BE2C (cell line): ENCODE measurements at regions not wholly inside any gene's neighbourhood (a gene's known extent, or its start where the extent isn't known, plus 50 kb on each side); places are given as distances from the start of the nearest gene placed in this dataset.

Experiments
- DNase-seq: peaks from one replicate; pipeline ENCODE4 v3.0.0-alpha.2; 2020
- H3K27me3 ChIP-seq: fragments of 250-450 bp; sonication (Bioruptor Pico); 2 replicates; pipeline ENCODE4 v1.5.1; 2020; ENCODE audit warnings: mild to moderate bottlenecking
- H3K36me3 ChIP-seq: fragments of 250-450 bp; sonication (Bioruptor Pico); 2 replicates; pipeline ENCODE4 v1.5.1; 2020; ENCODE audit warnings: mild to moderate bottlenecking
- H3K4me1 ChIP-seq: fragments of 250-450 bp; sonication (Bioruptor Pico); 2 replicates; pipeline ENCODE4 v1.5.1; 2020
- H3K4me3 ChIP-seq: 2 replicates; pipeline ENCODE4 v1.5.1; 2011; ENCODE audit warnings: low read depth, low read length
- H3K9me3 ChIP-seq: fragments of 250-450 bp; sonication (Bioruptor Pico); 2 replicates; pipeline ENCODE4 v1.5.1; 2020
- TF ChIP-seq, protein P1 (sequence below): IDR thresholded peaks from 2 replicates; pipeline ENCODE4 v1.5.1; 2012; ENCODE audit warnings: mild to moderate bottlenecking, low read depth, low read length

DNA sequence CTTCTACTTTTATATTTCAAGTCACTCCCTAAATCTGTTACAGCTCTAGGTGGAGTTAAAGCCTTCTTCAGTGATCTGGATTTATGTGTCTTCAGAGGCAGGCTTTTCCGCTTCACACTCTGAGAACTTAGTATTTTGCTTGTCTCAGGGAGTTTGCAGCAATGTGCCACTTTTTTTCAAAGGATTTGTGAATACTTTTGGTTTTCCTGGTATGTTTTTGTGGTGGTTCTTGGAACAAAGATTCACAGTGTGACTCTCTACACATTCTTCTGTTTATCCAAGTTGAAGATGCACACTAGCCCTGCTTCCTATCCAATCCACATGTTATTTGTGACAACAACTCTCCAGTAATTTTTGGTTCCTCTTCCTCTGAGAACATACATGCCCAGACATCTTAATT lies 1253.7 kb downstream of the TECRL start:
- no peak overlapping the region for H3K4me3 ChIP-seq
- no peak for DNase-seq
- TF ChIP-seq, protein P1, sequence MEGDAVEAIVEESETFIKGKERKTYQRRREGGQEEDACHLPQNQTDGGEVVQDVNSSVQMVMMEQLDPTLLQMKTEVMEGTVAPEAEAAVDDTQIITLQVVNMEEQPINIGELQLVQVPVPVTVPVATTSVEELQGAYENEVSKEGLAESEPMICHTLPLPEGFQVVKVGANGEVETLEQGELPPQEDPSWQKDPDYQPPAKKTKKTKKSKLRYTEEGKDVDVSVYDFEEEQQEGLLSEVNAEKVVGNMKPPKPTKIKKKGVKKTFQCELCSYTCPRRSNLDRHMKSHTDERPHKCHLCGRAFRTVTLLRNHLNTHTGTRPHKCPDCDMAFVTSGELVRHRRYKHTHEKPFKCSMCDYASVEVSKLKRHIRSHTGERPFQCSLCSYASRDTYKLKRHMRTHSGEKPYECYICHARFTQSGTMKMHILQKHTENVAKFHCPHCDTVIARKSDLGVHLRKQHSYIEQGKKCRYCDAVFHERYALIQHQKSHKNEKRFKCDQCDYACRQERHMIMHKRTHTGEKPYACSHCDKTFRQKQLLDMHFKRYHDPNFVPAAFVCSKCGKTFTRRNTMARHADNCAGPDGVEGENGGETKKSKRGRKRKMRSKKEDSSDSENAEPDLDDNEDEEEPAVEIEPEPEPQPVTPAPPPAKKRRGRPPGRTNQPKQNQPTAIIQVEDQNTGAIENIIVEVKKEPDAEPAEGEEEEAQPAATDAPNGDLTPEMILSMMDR, result no peak
- H3K4me1 ChIP-seq, result no peaks in the 10 kb centered on the region
- H3K9me3 ChIP-seq, result no peaks in the 10 kb centered on the region
- no peaks in the 10 kb centered on the region for H3K27me3 ChIP-seq
- no peaks in the 10 kb centered on the region for H3K36me3 ChIP-seq

DNA sequence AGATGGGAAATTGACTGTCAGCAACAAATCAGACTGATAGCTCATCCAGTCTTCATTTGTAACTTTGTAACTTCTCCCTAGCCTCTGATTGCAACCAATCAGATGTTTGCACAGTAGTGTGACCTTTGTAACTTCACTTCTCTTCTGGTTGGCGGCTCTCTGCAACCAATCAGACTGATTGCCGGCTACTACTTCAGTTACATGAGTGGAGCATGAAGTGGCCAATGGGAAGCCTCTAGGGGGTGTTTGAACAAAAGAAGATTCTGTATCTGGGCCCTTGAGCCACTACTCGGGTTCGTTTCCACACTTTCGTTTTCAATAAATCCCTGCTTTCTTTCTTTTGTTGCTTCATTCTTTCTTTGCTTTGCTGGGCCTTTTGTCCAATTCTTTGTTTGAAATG lies 1285.8 kb downstream of the TECRL start:
- no peaks in the 10 kb centered on the region for H3K9me3 ChIP-seq
- no peak overlapping the region for H3K4me3 ChIP-seq
- no peaks in the 10 kb centered on the region for H3K4me1 ChIP-seq
- H3K27me3 ChIP-seq, result no peaks in the 10 kb centered on the region
- DNase-seq, result no peak
- TF ChIP-seq, protein P1, result no peak
- no peaks in the 10 kb centered on the region for H3K36me3 ChIP-seq

DNA sequence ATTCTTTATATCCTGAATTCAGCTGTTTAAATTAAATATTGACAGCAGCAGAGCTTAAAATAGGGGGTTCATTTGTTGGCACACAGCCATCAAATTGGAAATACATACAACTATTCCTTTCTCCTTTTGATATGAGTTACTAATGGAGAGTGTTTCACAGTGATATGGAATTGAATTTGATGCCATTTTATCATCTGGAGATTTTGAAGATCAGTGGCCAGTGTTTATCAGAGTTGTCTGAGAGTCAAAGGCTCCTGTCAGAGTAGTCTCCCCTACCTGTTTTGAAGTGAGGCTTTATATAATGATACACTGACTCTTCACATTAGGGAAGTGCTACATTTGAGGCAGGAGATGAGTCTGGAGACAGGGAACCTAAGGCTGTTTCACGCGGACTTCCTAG lies 1286.3 kb downstream of the TECRL start:
- Histone ChIP-seq H3K4me3 (no peak overlapping the region), H3K9me3 (no peaks in the 10 kb centered on the region), H3K36me3 (no peaks in the 10 kb centered on the region), H3K4me1 (no peaks in the 10 kb centered on the region), H3K27me3 (no peaks in the 10 kb centered on the region)
- TF ChIP-seq, protein P1, result no peak
- no peak for DNase-seq

GRCh38 chr4:63106600-63106999 lies 1302.7 kb downstream of the TECRL start:
- Histone ChIP-seq H3K4me1 (no peaks in the 10 kb centered on the region), H3K9me3 (peaks cover 3% of the 10 kb centered on the region; the same call in 1 of the 2 replicates), H3K27me3 (no peaks in the 10 kb centered on the region), H3K36me3 (no peaks in the 10 kb centered on the region), H3K4me3 (no peak overlapping the region)
- TF ChIP-seq, protein P1, result no peak
- DNase-seq, result no peak

GRCh38 chr4:63105839-63106238 lies 1303.4 kb downstream of the TECRL start:
- no peaks in the 10 kb centered on the region for H3K27me3 ChIP-seq
- H3K36me3 ChIP-seq, result no peaks in the 10 kb centered on the region
- no peak for DNase-seq
- H3K4me3 ChIP-seq, result no peak overlapping the region
- no peaks in the 10 kb centered on the region for H3K4me1 ChIP-seq
- H3K9me3 ChIP-seq, result peaks cover 3% of the 10 kb centered on the region; the same call in 1 of the 2 replicates
- TF ChIP-seq, protein P1, result no peak

DNA sequence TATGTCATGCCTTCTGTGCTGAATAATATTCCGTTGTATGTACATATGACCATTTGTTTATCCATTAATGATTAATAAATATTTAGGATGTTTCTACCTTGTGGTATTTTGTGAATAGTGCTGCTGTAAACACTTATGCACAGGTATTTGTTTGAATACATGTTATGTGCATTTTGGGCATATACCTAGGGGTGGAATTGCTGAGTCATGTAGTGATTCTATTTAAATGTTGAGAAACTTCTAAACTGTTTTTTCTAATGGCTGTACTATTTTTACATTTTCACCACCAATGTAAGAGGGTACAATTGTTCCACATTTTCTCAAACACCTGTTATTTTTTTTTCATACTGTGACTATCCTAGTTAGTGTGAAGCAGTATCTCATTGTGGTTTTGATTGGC lies 1318.6 kb downstream of the TECRL start:
- no peaks in the 10 kb centered on the region for H3K9me3 ChIP-seq
- TF ChIP-seq, protein P1, result no peak
- no peaks in the 10 kb centered on the region for H3K27me3 ChIP-seq
- peaks cover 3% of the 10 kb centered on the region; the same call in 1 of the 2 replicates for H3K4me1 ChIP-seq
- DNase-seq, result no peak
- H3K36me3 ChIP-seq, result no peaks in the 10 kb centered on the region
- H3K4me3 ChIP-seq, result no peak overlapping the region
